DMS 273 (cell line): ENCODE measurements at regions not wholly inside any gene's neighbourhood (a gene's known extent, or its start where the extent isn't known, plus 50 kb on each side); places are given as distances from the start of the nearest gene placed in this dataset.
"Not testable (repeated sequence)": the region's sequence is repeated elsewhere in the genome, so short reads cannot be mapped to it uniquely, and the experiment has no call there.

Experiments
- DNase-seq: peaks from one replicate; lab custom pipeline; 2025; ENCODE audit not compliant: unreplicated experiment; lab: John Stamatoyannopoulos, UW

DNA sequence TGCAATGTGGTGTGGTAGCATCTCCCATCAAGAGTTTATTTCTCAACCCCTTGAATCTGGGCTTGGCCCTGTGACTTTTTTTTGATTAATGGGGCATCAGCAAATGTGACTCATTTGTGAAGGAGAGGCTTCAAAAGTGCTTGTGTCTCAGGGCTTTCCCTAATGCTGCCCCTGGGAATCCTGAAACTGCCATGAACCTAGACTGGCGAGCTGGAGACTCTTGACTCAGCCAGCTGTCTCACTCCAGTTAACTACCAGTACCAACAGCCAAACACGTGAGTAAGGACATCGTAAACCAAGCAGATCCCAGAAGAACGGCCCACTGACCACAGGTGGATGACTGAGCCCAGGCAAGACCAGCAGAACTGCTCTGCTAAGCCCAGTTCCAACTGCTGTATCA, 72.8 kb upstream of the ADTRP start:
- no peak for DNase-seq

DNA sequence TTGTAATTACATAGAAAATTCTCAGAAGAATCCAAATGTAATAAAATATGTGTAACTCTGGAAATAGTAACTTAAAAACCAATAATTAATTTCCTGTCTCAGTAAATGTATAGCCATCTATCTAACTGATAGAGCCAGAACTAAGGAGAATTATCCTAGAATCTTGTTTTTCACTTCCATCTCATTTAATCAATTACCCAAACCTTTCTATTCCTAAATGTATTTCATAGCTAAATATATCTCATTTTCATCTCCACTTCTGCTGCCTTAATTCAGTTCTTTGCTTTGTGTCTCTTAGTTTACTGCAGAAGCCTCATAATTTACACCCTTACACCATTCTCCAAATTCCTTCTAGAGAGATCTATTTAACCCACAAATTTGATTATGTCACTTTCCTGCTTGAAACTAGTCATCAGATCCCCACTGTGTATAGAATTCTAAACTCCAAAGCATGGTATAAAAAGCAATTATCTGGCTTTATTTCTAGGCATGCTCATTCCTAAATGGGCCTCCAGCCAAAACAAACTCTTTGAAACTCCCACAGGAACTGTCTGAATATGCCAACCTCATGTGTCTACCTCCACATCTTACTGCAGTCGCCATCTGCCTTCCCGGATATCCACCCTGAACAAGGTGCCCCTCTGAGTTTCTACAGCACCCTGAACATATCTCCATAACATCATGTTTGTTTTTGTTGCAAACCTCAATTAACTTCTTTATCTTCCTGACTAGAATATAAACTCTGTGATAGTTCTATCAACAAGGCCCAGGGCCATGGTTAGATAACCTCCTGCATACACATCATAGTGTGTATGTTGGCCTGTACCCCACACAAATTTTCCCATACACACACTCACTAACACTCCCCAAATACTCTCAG, 70.5 kb upstream of the ADTRP start:
- DNase-seq: peak; percentile 38

DNA sequence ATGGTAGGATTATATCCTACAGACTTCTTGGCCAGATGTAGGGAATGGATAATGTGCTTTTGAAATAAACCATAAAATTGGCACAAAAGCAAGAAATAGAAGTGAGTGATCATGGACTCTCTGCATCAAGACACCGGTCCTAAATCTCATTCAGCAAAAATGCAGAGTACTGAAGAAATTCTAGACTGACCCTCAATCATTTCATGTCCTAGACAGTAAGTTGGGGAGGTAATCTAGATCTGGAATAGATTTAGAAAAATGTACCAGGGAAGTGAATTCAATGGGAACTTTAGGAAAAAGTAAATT, 69.7 kb upstream of the ADTRP start:
- DNase-seq: no peak

DNA sequence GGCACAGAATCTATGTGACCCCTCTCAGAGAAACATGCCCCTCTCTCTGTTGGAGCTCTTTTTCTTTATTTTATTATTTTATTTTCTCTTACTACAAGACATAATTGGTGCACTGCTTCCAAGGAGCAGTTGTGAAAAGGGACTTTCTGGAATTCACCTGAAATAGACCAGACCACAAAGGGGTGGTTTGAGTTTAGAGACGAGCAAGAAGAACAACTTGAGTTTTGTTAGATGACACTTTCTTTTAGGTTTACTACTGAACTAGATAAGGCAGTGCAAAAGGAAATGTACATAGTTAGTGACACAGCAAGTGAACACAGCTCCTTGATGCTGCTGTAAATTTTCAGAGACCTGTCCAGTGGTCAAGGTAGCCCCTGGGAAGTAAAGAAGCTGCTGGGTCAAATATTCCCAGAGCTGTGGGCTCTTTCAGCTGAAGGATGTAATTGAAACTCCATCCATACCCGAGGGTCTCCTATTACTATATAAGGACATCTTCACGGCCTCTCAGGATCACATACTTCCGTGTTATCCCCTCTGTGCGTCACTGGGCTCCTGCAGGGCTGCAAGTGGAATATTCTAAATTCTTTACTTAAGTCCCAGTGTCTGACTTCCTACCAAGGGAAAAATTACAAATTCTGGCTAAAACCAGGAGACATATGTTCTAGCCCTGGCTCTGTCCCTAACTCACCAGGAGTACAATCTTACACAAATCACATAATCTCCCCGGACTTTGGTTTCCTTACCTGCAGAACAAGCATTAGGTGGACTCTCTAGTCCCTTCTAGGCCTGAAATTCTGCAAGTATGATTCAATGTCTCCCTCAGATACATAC, 69.1 kb upstream of the ADTRP start:
- DNase-seq: no peak

DNA sequence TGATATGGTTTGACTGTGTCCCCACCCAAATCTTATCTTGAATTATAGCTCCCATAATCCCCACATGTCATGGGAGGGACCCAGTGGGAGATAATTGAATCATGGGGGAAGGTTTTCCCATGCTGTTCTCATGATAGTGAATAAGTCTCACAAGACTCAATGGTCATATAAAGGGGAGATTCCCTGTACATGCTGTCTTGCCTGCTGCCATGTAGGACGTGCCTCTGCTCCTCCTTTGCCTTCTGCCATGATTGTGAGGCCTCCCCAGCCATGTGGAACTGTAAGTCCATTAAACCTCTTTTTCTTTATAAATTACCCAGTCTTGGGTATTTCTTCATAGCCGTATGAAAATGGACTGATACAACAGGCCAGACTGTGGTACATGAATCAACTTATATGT, 68.5 kb upstream of the ADTRP start:
- not testable (repeated sequence) for DNase-seq

DNA sequence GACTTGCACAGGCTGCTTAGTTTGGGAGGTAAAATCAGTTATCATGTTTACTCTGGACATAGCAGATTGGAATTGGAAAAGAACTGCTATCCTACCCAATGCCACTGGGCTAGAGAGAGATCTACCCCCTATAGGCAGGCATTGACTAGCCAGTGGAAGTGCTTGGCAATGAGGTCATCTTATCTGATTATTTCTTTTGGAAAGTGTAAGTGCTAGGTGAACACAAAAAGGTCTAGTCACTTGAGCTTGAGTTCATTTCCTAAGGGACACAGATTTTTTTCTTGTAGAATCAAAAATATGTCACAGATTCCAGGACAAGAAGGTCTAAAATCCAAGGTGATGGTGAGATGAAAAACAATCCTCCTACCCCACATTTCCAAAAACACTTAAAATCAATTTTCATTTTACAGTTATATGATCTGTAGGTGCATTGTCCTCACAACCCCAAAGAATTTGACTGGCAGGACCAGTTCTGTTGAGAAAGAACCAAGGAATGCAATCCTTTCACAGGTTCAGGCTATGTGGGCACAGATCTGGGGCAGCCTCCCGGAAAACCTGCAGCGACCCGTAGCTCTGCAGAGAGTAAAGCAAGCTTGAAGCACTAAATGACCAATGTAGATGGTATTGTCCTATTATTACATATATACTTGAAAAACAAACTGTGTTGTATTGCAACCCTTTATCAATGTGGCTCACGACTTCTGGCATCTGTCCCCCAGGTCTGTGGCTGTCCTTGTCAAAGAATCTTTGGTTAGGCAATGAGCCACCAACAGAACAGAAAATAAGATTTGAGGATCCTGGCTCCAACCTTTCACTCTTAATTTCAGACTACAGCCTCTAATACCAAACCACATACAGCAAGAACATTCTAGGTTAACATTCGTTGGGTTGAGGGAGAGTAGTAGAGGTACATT, 67.3 kb upstream of the ADTRP start:
- no peak for DNase-seq

DNA sequence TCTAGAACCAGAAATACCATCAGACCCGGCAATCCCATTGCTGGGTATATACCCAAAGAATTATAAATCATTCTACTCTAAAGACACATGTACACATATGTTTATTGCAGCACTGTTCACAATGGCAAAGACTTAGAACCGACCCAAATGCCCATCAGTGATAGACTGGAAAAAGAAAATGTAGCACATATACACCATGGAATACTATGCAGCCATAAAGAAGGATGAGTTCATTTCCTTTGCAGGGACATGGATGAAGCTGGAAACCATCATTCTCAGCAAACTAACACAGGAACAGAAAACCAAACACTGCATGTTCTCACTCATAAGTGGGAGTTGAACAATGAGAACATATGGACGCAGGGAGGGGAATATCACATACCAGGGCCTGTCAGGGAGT, 64.2 kb upstream of the ADTRP start:
- not testable (repeated sequence) for DNase-seq

DNA sequence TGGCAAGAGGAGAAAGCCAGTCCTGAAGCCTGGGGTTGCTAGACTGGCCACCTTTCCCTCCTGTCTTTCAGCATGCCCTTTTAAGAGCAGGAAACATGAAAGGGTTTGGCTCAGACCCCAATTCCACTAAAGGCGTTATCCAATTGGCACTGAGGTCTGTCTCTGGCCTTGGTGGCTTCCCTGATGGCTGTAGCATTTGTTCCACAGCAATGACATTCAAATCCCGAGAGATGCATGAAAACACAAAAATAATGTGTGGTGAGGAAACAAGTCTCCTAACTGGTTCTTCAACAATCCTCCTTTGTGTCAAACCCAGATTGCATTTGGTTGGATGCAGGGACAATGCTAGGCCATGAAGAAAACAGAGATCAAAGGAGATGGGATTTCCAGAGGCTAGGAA, 56.5 kb upstream of the ADTRP start:
- DNase-seq: no peak

DNA sequence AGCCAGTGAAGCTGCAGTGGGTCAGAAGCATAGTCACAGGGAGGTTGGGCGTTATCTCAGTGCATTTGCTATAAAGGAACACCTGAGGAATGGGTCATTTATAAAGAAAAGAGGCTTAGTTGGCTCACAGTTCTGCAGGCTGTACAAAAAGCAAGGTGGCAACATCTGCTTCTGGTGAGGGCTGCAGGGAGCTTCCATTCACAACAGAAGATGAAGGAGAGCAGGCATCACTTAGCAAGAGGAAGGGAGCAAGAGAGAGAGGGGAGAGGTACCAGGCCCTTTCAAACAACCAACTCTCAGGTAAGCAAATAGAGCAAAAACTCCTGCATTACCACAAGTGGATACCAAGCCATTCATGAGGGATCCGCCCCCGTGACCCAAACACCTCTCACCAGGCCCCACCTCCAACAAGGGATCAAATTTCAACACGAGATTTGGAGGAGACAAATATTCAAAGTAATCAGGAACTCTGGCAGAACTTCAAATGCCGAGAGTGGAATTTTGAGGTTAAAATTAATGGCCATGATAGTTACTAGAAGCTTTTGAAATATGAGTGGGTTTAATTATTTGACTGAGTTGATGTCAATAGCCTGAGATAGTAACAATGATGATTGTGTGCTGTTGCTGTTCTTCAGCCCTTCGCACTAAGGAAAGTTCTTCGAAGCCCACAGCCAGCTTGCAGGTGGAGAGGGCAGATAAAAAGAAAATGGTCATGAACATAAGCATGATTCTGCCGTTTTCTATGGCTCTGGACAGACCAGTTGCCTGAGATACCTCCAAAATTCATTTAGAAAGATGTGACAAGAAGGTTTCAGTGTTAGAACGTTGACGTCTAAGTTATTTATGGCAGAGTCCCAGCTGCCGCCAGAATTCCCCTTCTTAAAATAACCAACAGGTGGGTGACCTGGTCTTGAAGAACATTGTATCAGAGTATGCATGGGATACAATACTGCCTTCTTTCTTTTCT, 55.3 kb upstream of the ADTRP start:
- no peak for DNase-seq

DNA sequence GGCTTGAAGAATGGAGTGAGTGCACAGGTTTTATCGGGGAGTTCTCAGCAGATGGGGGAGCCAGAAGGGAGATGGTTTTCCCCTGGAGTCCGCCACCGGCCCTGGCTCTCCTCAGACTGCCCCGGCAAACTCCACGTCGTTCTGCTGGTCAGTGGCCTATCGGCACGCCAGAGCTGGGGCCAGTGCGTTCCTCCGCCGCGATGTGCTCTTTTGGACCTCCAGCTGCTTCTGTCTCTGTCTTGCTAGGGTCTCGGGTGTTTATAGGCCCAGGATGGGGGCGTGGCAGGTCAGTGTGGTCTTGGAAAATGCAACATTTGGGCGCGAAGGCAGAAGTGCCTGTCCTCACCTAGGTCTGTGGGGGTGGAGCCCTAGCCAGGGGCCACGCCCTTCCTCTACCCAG, 53.0 kb upstream of the ADTRP start:
- no peak for DNase-seq

DNA sequence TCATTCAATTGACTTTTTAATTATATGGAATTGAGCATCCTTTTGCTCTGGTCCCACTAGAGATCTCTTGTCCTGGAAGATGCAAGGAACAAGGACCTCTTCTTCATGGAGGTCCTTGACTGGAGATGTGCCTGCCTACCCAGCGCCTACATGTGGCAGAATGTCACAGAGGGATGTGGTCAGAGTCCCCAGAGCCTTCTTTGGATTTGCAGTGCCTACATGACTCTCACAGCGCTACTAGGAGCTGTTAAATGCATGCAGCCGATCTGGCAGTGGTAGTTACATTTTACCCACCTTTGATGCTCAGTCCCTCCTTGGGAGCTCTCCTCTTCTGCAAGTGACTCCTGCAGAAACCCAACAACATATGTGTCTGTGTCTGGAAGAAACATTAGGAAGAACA, 51.9 kb upstream of the ADTRP start:
- no peak for DNase-seq

DNA sequence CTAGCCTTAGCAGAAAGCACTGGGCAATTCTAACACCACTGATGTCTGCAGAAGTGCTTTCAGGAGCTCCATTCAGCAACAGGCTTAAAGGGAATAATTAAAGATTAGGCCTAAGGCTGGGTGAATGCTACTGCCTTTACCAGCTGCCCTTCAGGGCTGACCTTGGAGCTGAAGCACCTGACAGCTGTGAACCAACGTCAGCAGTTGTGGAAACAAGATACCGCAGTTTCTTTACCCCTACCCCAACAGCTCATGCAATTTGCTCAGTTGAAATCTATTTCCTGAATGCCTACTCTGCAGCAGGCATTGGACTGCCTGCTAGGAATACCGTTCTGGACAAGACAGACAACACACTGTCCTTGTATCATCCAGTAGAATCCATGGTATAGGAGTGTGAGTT, 51.5 kb upstream of the ADTRP start:
- no peak for DNase-seq

DNA sequence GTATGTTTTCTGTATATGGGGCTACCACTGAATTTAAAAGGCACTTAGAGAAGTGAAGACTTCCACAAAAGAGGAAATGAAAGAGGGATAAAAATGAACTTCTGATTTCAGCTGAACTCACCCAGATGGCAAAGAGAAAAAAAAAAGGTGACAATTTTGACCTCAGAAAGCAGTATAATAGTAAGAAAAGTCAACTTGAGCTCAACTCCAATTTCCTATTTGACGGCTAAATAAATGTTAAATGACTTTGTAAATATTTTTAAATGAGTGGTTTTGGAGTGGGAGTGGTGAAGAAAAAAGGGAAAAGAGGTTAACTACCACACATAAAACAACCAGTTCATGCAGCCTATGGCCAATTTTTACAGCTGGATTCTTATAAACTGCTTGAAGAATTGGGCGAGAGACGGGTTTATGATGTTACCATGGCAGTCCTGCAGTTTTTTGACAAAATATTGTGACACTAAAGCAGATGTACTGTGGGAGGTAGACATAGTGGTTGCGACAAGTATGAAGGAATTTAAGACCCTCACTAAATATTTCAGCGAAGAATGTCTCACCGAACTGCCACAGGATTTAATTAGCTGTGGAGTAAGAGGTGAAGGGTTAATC, 49.8 kb upstream of the ADTRP start:
- DNase-seq: no peak
